Neuronal stem cell (in vitro differentiated cells): ENCODE measurements at regions not wholly inside any gene's neighbourhood (a gene's known extent, or its start where the extent isn't known, plus 50 kb on each side); places are given as distances from the start of the nearest gene placed in this dataset.

Experiments used
- DNase-seq: peaks from one replicate; pipeline ENCODE4 v3.0.0-alpha.2; 2013; ENCODE audit warnings: low spot score
- H2AFZ ChIP-seq: one replicate; pipeline ENCODE4 v1.6.1; 2013; ENCODE audit warnings: mild to moderate bottlenecking, low read length, inconsistent platforms
- H2AK5ac ChIP-seq: 2 replicates; pipeline ENCODE4 v1.6.1; 2013; ENCODE audit warnings: low read depth, mild to moderate bottlenecking, inconsistent platforms, low read length, moderate library complexity, mixed read lengths
- H2BK120ac ChIP-seq: 2 replicates; pipeline ENCODE4 v1.6.1; 2013; ENCODE audit warnings: low read depth, mild to moderate bottlenecking, inconsistent platforms, low read length, moderate library complexity, mixed read lengths
- H2BK12ac ChIP-seq: one replicate; pipeline ENCODE4 v1.6.1; 2013; ENCODE audit warnings: low read length, inconsistent platforms
- H2BK15ac ChIP-seq: 2 replicates; pipeline ENCODE4 v1.6.1; 2013; ENCODE audit warnings: mild to moderate bottlenecking, low read length, inconsistent platforms, mixed read lengths
- H2BK5ac ChIP-seq: one replicate; pipeline ENCODE4 v1.6.1; 2013; ENCODE audit warnings: inconsistent platforms, mild to moderate bottlenecking, low read length, moderate library complexity
- H3K14ac ChIP-seq: one replicate; pipeline ENCODE4 v1.6.1; 2013; ENCODE audit warnings: low read length, inconsistent platforms
- H3K18ac ChIP-seq: 2 replicates; pipeline ENCODE4 v1.6.1; 2013; ENCODE audit warnings: low read length, inconsistent platforms
- H3K23ac ChIP-seq: 2 replicates; pipeline ENCODE4 v1.6.1; 2013; ENCODE audit warnings: low read depth, mild to moderate bottlenecking, mixed read lengths, low read length, inconsistent platforms; ENCODE audit not compliant: poor library complexity
- H3K27ac ChIP-seq: replicated peaks from 3 replicates; pipeline ENCODE4 v1.5.1; 2013; ENCODE audit warnings: low read length, inconsistent platforms
- H3K27me3 ChIP-seq, 3 experiments: 2 replicates each; pipeline ENCODE4 v1.6.1; 2013; ENCODE audit warnings: low read length in 3 of 3, mild to moderate bottlenecking in 2 of 3, inconsistent platforms in 1 of 3, low read depth in 1 of 3, mixed read lengths in 1 of 3, moderate library complexity in 1 of 3; ENCODE audit not compliant: control insufficient read depth in 3 of 3, insufficient read depth in 3 of 3
- H3K36me3 ChIP-seq, 2 donors: replicated peaks in 1 of 2; 2 replicates each; pipeline ENCODE4 v1.6.1; 2013; ENCODE audit warnings: low read length in 2 of 2; ENCODE audit not compliant: control insufficient read depth in 2 of 2, insufficient read depth in 2 of 2
- H3K4ac ChIP-seq: 2 replicates; pipeline ENCODE4 v1.6.1; 2013; ENCODE audit warnings: inconsistent platforms, mild to moderate bottlenecking, low read length, moderate library complexity
- H3K4me1 ChIP-seq, 2 donors: 1 replicate in 1 of 2; 2 replicates in 1 of 2; pipeline ENCODE4 v1.6.1; 2013; ENCODE audit warnings: low read length in 2 of 2, low read depth in 1 of 2; ENCODE audit not compliant: control insufficient read depth in 2 of 2, insufficient read depth in 1 of 2
- H3K4me2 ChIP-seq: one replicate; pipeline ENCODE4 v1.6.1; 2013; ENCODE audit warnings: mild to moderate bottlenecking, low read length, inconsistent platforms; ENCODE audit not compliant: insufficient read depth, poor library complexity, severe bottlenecking
- H3K4me3 ChIP-seq, 2 donors: 2 replicates each; pipeline ENCODE4 v1.5.1; 2013; ENCODE audit warnings: low read length in 2 of 2, mild to moderate bottlenecking in 2 of 2, inconsistent platforms in 1 of 2, moderate library complexity in 1 of 2
- H3K79me1 ChIP-seq: one replicate; pipeline ENCODE4 v1.6.1; 2013; ENCODE audit warnings: low read depth, mild to moderate bottlenecking, inconsistent platforms, low read length, moderate library complexity
- H3K9ac ChIP-seq: one replicate; pipeline ENCODE4 v1.6.1; 2013; ENCODE audit warnings: mild to moderate bottlenecking, low read depth, low read length, inconsistent platforms; ENCODE audit not compliant: poor library complexity
- H3K9me3 ChIP-seq, 2 donors: replicated peaks in 1 of 2; 2 replicates each; pipeline versions ENCODE3 to v1.6.1; 2013; ENCODE audit warnings: low read length in 2 of 2, mild to moderate bottlenecking in 2 of 2, inconsistent platforms in 1 of 2, low read depth in 1 of 2, mixed read lengths in 1 of 2, moderate library complexity in 1 of 2; ENCODE audit not compliant: control insufficient read depth in 2 of 2, insufficient read depth in 1 of 2
- H4K8ac ChIP-seq: one replicate; pipeline ENCODE4 v1.6.1; 2013; ENCODE audit warnings: low read depth, mild to moderate bottlenecking, inconsistent platforms, low read length, moderate library complexity
- H4K91ac ChIP-seq: one replicate; pipeline ENCODE4 v1.6.1; 2013; ENCODE audit warnings: low read length, low read depth, mild to moderate bottlenecking, inconsistent platforms; ENCODE audit not compliant: poor library complexity
- WGBS, 2 donors: extraction: QIAGEN DNeasy Blood & Tissue Kit; methylation state at CpG; one replicate each; pipeline ENCODE4 v1.1.7; 2013; ENCODE audit warnings: missing lambda C conversion rate in 2 of 2, mixed read lengths in 1 of 2; ENCODE audit not compliant: insufficient read length in 2 of 2, insufficient replicate concordance in 1 of 2; ENCODE audit errors: extremely low coverage in 2 of 2; 5-methylcytosine and 5-hydroxymethylcytosine counted together

DNA sequence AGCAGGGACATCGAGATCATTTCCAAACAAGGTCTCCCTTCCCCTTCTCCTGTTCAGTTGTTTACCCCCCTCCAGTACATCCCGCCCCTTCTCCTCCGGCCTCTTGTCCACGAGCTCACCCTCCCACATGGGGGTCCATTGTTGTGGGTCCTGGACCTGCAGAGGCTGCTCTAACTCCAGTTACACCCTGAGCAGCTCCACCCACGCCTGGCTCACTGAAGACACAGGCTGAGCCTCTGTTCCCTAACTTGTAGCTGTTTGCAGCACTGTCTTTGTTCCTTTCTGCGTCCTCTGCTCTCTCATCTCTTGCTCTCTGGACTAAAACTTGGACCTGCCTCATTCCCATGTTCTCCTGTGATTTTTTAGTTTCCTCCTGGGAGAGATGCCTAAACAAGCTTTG is 377.5 kb downstream of the MED10 start:
- DNase-seq = no peak
- no peak overlapping the region for H3K23ac ChIP-seq

DNA sequence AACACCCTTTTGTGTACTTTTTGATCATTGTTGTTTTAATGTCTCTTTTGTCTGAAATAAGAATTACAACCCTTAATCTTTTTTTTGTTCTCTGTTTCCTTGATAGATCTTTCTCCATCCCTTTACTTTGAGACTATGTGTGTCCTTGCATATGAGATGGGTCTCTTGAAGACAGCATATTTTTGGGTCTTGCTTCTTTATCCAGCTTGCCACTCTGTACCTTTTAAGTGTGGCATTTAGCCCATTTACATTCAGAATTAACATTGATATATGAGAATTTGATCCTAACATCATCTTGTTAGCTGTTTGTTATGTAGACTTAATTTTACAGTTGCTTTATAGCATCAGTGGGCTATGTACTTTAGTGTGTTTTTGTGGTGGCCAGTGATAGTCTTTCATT is 382.5 kb downstream of the MED10 start:
- H3K23ac ChIP-seq = no peak overlapping the region
- no peak overlapping the region for H2BK120ac ChIP-seq
- H2BK15ac ChIP-seq = no peak overlapping the region
- DNase-seq = no peak
- no peaks in the 10 kb centered on the region for H3K79me1 ChIP-seq
- H3K4me3 ChIP-seq = no peak overlapping the region
- no peak overlapping the region for H3K4me2 ChIP-seq
- peaks cover 0 to 1% of the 10 kb centered on the region in 2 donors for H3K4me1 ChIP-seq
- H4K91ac ChIP-seq = no peak overlapping the region
- H3K27ac ChIP-seq = no peak overlapping the region
- H2AFZ ChIP-seq = no peak overlapping the region
- H2BK5ac ChIP-seq = no peak overlapping the region
- H4K8ac ChIP-seq = no peak overlapping the region
- H3K9me3 ChIP-seq = peaks cover 0 to 2% of the 10 kb centered on the region in 2 donors
- no peaks in the 10 kb centered on the region for H3K27me3 ChIP-seq
- H3K4ac ChIP-seq = no peak overlapping the region
- no peak overlapping the region for H2BK12ac ChIP-seq
- no peak overlapping the region for H3K14ac ChIP-seq
- no peak overlapping the region for H2AK5ac ChIP-seq
- H3K18ac ChIP-seq = no peak overlapping the region
- no peak overlapping the region for H3K9ac ChIP-seq
- no peaks in the 10 kb centered on the region for H3K36me3 ChIP-seq

More for the DNA sequence above, 377.5 kb downstream of the MED10 start:
- Histone ChIP-seq H3K27me3 (no peaks in the 10 kb centered on the region), H3K27ac (no peak overlapping the region), H3K4ac (no peak overlapping the region), H3K79me1 (no peaks in the 10 kb centered on the region), H2BK15ac (no peak overlapping the region), H2BK12ac (no peak overlapping the region), H3K4me2 (no peak overlapping the region), H3K36me3 (no peaks in the 10 kb centered on the region), H2BK5ac (no peak overlapping the region), H3K9ac (no peak overlapping the region), H3K14ac (no peak overlapping the region), H3K18ac (no peak overlapping the region), H4K91ac (no peak overlapping the region), H3K4me1 (peaks cover 0 to 4% of the 10 kb centered on the region in 2 donors), H2AFZ (no peak overlapping the region), H3K4me3 (no peak overlapping the region), H4K8ac (no peak overlapping the region), H2AK5ac (no peak overlapping the region), H3K9me3 (no peaks in the 10 kb centered on the region), H2BK120ac (no peak overlapping the region)
- WGBS, 2 donors = no CpG with 5 or more reads among the region's 6 CpGs

DNA sequence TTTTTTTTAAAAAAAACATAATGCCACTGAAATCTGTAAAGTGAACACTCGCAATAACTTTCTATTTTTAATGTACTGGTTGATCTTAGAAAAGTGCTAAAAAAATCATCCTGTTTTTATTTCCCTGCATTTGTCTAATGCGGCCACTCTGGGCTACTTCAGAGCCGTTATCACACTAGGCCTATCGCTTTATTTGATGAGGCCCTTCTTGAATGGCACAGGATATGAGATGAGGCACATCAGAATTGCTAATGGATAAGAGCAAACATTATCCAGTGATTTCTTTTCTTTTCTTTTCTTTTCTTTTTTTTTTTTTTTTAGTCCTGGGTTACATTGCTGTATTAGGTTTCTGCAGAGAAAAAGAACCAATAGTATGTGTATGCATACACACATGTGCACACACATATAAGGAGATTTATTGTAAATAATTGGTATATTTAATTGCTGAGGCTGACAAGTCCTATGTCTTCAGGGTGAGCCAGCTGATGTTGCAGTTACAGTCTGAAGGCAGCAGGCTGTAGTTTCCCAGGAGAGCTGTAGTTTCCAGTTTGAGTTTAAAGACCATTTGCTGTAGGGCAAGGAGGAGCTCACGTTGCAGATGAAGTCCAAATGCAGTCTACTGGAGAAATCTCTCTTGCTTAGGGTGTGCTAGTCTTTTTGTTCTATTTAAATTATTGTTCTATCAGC is 391.7 kb downstream of the MED10 start:
- no peak overlapping the region for H2BK5ac ChIP-seq
- no peaks in the 10 kb centered on the region for H3K79me1 ChIP-seq
- H3K18ac ChIP-seq = no peak overlapping the region
- no peak overlapping the region for H3K14ac ChIP-seq
- no peak overlapping the region for H3K4me2 ChIP-seq
- WGBS, 2 donors = no CpG with 5 or more reads among the region's 5 CpGs
- H2BK120ac ChIP-seq = no peak overlapping the region
- no peak overlapping the region for H4K91ac ChIP-seq
- no peak overlapping the region for H2AK5ac ChIP-seq
- no peak overlapping the region for H3K27ac ChIP-seq
- peaks cover 0 to 2% of the 10 kb centered on the region in 2 donors for H3K9me3 ChIP-seq
- no peak overlapping the region for H3K4me3 ChIP-seq
- no peak overlapping the region for H3K4ac ChIP-seq
- H3K4me1 ChIP-seq = no peaks in the 10 kb centered on the region
- H2BK12ac ChIP-seq = no peak overlapping the region
- H3K23ac ChIP-seq = no peak overlapping the region
- no peaks in the 10 kb centered on the region for H3K36me3 ChIP-seq
- DNase-seq = no peak
- H2BK15ac ChIP-seq = no peak overlapping the region
- H3K27me3 ChIP-seq = no peaks in the 10 kb centered on the region
- no peak overlapping the region for H2AFZ ChIP-seq
- H4K8ac ChIP-seq = no peak overlapping the region
- H3K9ac ChIP-seq = no peak overlapping the region

DNA sequence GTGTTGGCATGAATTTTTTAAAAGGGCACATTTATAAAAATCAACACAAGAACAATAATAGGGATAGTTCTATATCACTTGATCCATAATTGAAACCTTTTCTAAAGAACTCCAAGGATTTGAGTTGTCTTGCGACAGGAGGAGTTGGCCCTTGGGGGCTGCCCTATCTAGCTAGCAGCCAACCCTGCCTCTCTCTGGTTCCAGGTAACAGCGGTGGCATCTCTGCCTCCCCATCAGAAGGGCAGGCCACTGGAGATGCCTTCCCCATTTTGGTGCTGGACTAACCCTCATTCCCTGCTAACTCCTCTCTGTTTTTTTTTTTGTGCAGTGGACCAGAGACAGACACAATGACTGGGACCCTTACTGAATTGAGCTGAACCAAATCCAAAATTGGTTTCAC is 393.0 kb downstream of the MED10 start:
- no peak overlapping the region for H2BK120ac ChIP-seq
- H4K8ac ChIP-seq = no peak overlapping the region
- no peak overlapping the region for H3K14ac ChIP-seq
- no peak overlapping the region for H2BK5ac ChIP-seq
- H2BK15ac ChIP-seq = no peak overlapping the region
- H3K18ac ChIP-seq = no peak overlapping the region
- no peak overlapping the region for H2AFZ ChIP-seq
- H2AK5ac ChIP-seq = no peak overlapping the region
- H3K4ac ChIP-seq = no peak overlapping the region
- no peaks in the 10 kb centered on the region for H3K4me1 ChIP-seq
- no CpG with 5 or more reads among the region's 2 CpGs for WGBS, 2 donors
- H3K9ac ChIP-seq = no peak overlapping the region
- H3K4me3 ChIP-seq = no peak overlapping the region
- no peak overlapping the region for H3K27ac ChIP-seq
- peaks cover 0 to 2% of the 10 kb centered on the region in 2 donors for H3K9me3 ChIP-seq
- no peaks in the 10 kb centered on the region for H3K36me3 ChIP-seq
- DNase-seq = no peak
- H4K91ac ChIP-seq = no peak overlapping the region
- H3K23ac ChIP-seq = no peak overlapping the region
- no peak overlapping the region for H2BK12ac ChIP-seq
- H3K4me2 ChIP-seq = no peak overlapping the region
- H3K79me1 ChIP-seq = no peaks in the 10 kb centered on the region
- H3K27me3 ChIP-seq = no peaks in the 10 kb centered on the region
